ENCODE measurements at regions not wholly inside any gene's neighbourhood (a gene's known extent, or its start where the extent isn't known, plus 50 kb on each side); places are given as distances from the start of the nearest gene placed in this dataset.

- TF ChIP-seq POLR2AphosphoS5 (IDR thresholded peaks at IDR 0.05; ENCODE audit: insufficient read depth, low read depth, low read length) (no peak), POLR2A (IDR thresholded peaks at IDR 0.05; ENCODE audit: low read depth, low read length) (no peak)
Observed at GRCh38 chr6:23267651-23268050, 698.3 kb downstream of the HDGFL1 start.
